ENCODE measurements at regions not wholly inside any gene's neighbourhood (a gene's known extent, or its start where the extent isn't known, plus 50 kb on each side); places are given as distances from the start of the nearest gene placed in this dataset.

GRCh38 chr2:72038524-72038923, 109.1 kb downstream of the CYP26B1 start:
- no peak for TF ChIP-seq CTCF (conservative IDR thresholded peaks at IDR 0.05; ENCODE audit: low read depth, low read length)
- no peak for TF ChIP-seq EZH2 (IDR thresholded peaks at IDR 0.05; ENCODE audit: borderline replicate concordance, low read depth, low read length, poor library complexity, severe bottlenecking)

Measured in A673 (cell line).